RWPE1 (cell line): ENCODE measurements at regions not wholly inside any gene's neighbourhood (a gene's known extent, or its start where the extent isn't known, plus 50 kb on each side); places are given as distances from the start of the nearest gene placed in this dataset.

Experiments used
- CTCF ChIA-PET: fragments of 350-600 bp; sonication (Branson Sonifier 250); formaldehyde crosslinking; extraction: SDS; loops from one replicate; lab custom pipeline; 2021; lab: Yijun Ruan, JAX
- POLR2A ChIA-PET: fragments of 400-600 bp; formaldehyde crosslinking; extraction: SDS; loops from one replicate; lab custom pipeline; 2020; ENCODE audit warnings: antibody characterized with exemption; ENCODE audit not compliant: low non-redundant PET; lab: Yijun Ruan, JAX
- DNase-seq: peaks from one replicate; pipeline ENCODE4 v3.0.0; 2012; ENCODE audit warnings: low spot score
- H3K27ac ChIP-seq: fragments of 450-650 bp; 2 replicates; pipeline ENCODE4 v1.5.1; 2017
- CTCF ChIP-seq: fragments of 450-650 bp; conservative IDR thresholded peaks from 2 replicates; pipeline ENCODE4 v1.5.1; 2017; ENCODE audit warnings: low read depth, mild to moderate bottlenecking

GRCh38 chr10:78619896-78620295 is 448.9 kb upstream of the ZMIZ1 start:
- CTCF ChIA-PET: interaction anchor here (0.7 kb wide), 1 partner anchor 249 kb away, joined by 5 read pairs; no protein-coding TSS in a partner anchor
- no peak for DNase-seq
- H3K27ac ChIP-seq: no peak overlapping the region
- no peak for TF ChIP-seq CTCF
- POLR2A ChIA-PET: no interaction called here

- DNase-seq: no peak
- ChIA-PET POLR2A (no interaction called here), CTCF (no interaction called here)
- H3K27ac ChIP-seq: no peak overlapping the region
- TF ChIP-seq CTCF: no peak
Measured at GRCh38 chr10:78620985-78621799, 447.6 kb upstream of the ZMIZ1 start.

- peak; percentile 64 for DNase-seq
- POLR2A ChIA-PET: no interaction called here
Measured at GRCh38 chr10:78623578-78624215, 445.1 kb upstream of the ZMIZ1 start.

GRCh38 chr10:78624791-78625190 is 444.0 kb upstream of the ZMIZ1 start:
- ChIA-PET CTCF (interaction anchor here (0.6 to 1.0 kb wide), 3 partner anchors 33 to 570 kb away, joined by 4 to 5 read pairs (median 4); no protein-coding TSS in a partner anchor), POLR2A (no interaction called here)
- no peak for TF ChIP-seq CTCF
- no peak for DNase-seq
- H3K27ac ChIP-seq: no peak overlapping the region

More at GRCh38 chr10:78623578-78624215, 445.1 kb upstream of the ZMIZ1 start:
- CTCF ChIA-PET: interaction anchor here (0.8 kb wide), 1 partner anchor 8 kb away, joined by 3 read pairs; no protein-coding TSS in a partner anchor
- H3K27ac ChIP-seq: no peak overlapping the region
- no peak for TF ChIP-seq CTCF

GRCh38 chr10:78626471-78626870 is 442.3 kb upstream of the ZMIZ1 start:
- CTCF ChIA-PET: no interaction called here

More at GRCh38 chr10:78626471-78626870, 442.3 kb upstream of the ZMIZ1 start:
- H3K27ac ChIP-seq: no peak overlapping the region
- TF ChIP-seq CTCF: no peak
- POLR2A ChIA-PET: no interaction called here
- no peak for DNase-seq
